H9 (cell line): ENCODE measurements at regions not wholly inside any gene's neighbourhood (a gene's known extent, or its start where the extent isn't known, plus 50 kb on each side); places are given as distances from the start of the nearest gene placed in this dataset.
A peak's percentile ranks its signal among the peaks of the same experiment; 100 is the strongest.

Source experiments
- DNase-seq: peaks from one replicate; pipeline ENCODE4 v3.0.0-alpha.2; 2017
- H2AFZ ChIP-seq: one replicate; pipeline ENCODE4 v1.6.1; 2013; ENCODE audit warnings: mild to moderate bottlenecking, low read length, control low read depth, moderate library complexity
- H2AK5ac ChIP-seq: 2 replicates; pipeline ENCODE4 v1.6.1; 2013; ENCODE audit warnings: low read length, control low read depth, mixed read lengths; ENCODE audit not compliant: insufficient read length
- H2BK120ac ChIP-seq: one replicate; pipeline ENCODE4 v1.6.1; 2013; ENCODE audit warnings: low read depth, mild to moderate bottlenecking, low read length, control low read depth, inconsistent platforms; ENCODE audit not compliant: poor library complexity, severe bottlenecking
- H2BK12ac ChIP-seq: 2 replicates; pipeline ENCODE4 v1.6.1; 2013; ENCODE audit warnings: low read length, control low read depth, mixed read lengths, low read depth; ENCODE audit not compliant: insufficient read length
- H2BK15ac ChIP-seq: 2 replicates; pipeline ENCODE4 v1.6.1; 2013; ENCODE audit warnings: low read depth, low read length, control low read depth
- H2BK20ac ChIP-seq: one replicate; pipeline ENCODE4 v1.6.1; 2013; ENCODE audit warnings: low read depth, mild to moderate bottlenecking, low read length, control low read depth, inconsistent platforms; ENCODE audit not compliant: poor library complexity, severe bottlenecking
- H2BK5ac ChIP-seq: 2 replicates; pipeline ENCODE4 v1.6.1; 2013; ENCODE audit warnings: low read length, control low read depth, mixed read lengths; ENCODE audit not compliant: insufficient read length
- H3K14ac ChIP-seq: 2 replicates; pipeline ENCODE4 v1.6.1; 2013; ENCODE audit warnings: low read length, control low read depth; ENCODE audit not compliant: insufficient read depth
- H3K18ac ChIP-seq: 2 replicates; pipeline ENCODE4 v1.6.1; 2013; ENCODE audit warnings: low read depth, mild to moderate bottlenecking, mixed read lengths, low read length, control low read depth; ENCODE audit not compliant: insufficient read length
- H3K23ac ChIP-seq: 2 replicates; pipeline ENCODE4 v1.6.1; 2013; ENCODE audit warnings: low read length, control low read depth, mixed read lengths, low read depth; ENCODE audit not compliant: insufficient read length
- H3K23me2 ChIP-seq: 2 replicates; pipeline ENCODE4 v1.6.1; 2013; ENCODE audit warnings: low read depth, mild to moderate bottlenecking, mixed read lengths, low read length, control low read depth; ENCODE audit not compliant: insufficient read length, poor library complexity, severe bottlenecking
- H3K27ac ChIP-seq: 2 replicates; pipeline ENCODE4 v1.5.1; 2013; ENCODE audit warnings: low read length, control low read depth, mixed read lengths, low read depth; ENCODE audit not compliant: insufficient read length
- H3K27me3 ChIP-seq: 2 replicates; pipeline ENCODE4 v1.6.1; 2013; ENCODE audit warnings: low read length, control low read depth, inconsistent platforms; ENCODE audit not compliant: insufficient read depth
- H3K4ac ChIP-seq: 2 replicates; pipeline ENCODE4 v1.6.1; 2013; ENCODE audit warnings: low read depth, mild to moderate bottlenecking, control low read depth, inconsistent platforms, low read length, moderate library complexity
- H3K4me1 ChIP-seq: 2 replicates; pipeline ENCODE4 v1.6.1; 2013; ENCODE audit warnings: low read length, control low read depth, inconsistent platforms; ENCODE audit not compliant: insufficient read depth
- H3K4me2 ChIP-seq: 2 replicates; pipeline ENCODE4 v1.6.1; 2013; ENCODE audit warnings: low read length, control low read depth, mixed read lengths; ENCODE audit not compliant: insufficient read length, insufficient read depth
- H3K56ac ChIP-seq: 2 replicates; pipeline ENCODE4 v1.6.1; 2013; ENCODE audit warnings: low read depth, mild to moderate bottlenecking, mixed read lengths, low read length, control low read depth; ENCODE audit not compliant: insufficient read length
- H3K79me1 ChIP-seq: 2 replicates; pipeline ENCODE4 v1.6.1; 2013; ENCODE audit warnings: low read depth, mild to moderate bottlenecking, moderate library complexity, low read length, control low read depth, inconsistent platforms; ENCODE audit not compliant: insufficient read depth, poor library complexity, severe bottlenecking
- H3K79me2 ChIP-seq: 2 replicates; pipeline ENCODE4 v1.6.1; 2013; ENCODE audit warnings: low read length, control low read depth, inconsistent platforms; ENCODE audit not compliant: insufficient read depth
- H3K9ac ChIP-seq: 2 replicates; pipeline ENCODE4 v1.6.1; 2013; ENCODE audit warnings: low read length, control low read depth, mixed read lengths; ENCODE audit not compliant: insufficient read length; ENCODE audit errors: extremely low read depth
- H3K9me3 ChIP-seq: one replicate; pipeline ENCODE4 v1.6.1; 2013; ENCODE audit warnings: low read depth, low read length, inconsistent platforms; ENCODE audit not compliant: control insufficient read depth
- H3T11ph ChIP-seq: one replicate; pipeline ENCODE4 v1.6.1; 2013; ENCODE audit warnings: mild to moderate bottlenecking, low read length, control low read depth, inconsistent platforms
- H4K20me1 ChIP-seq: one replicate; pipeline ENCODE4 v1.6.1; 2013; ENCODE audit not compliant: control insufficient read depth, insufficient read length, insufficient read depth
- H4K5ac ChIP-seq: 2 replicates; pipeline ENCODE4 v1.6.1; 2013; ENCODE audit warnings: low read depth, mild to moderate bottlenecking, mixed read lengths, low read length, control low read depth; ENCODE audit not compliant: insufficient read length
- H4K8ac ChIP-seq: replicated peaks from 2 replicates; pipeline ENCODE4 v1.6.1; 2013; ENCODE audit warnings: low read length, control low read depth, mixed read lengths, low read depth; ENCODE audit not compliant: insufficient read length
- H4K91ac ChIP-seq: 2 replicates; pipeline ENCODE4 v1.6.1; 2013; ENCODE audit warnings: low read depth, mild to moderate bottlenecking, moderate library complexity, mixed read lengths, low read length, control low read depth; ENCODE audit not compliant: insufficient read length
- H3K27ac Mint-ChIP-seq, 3 experiments: 2 replicates in 2 of 3; 3 replicates in 1 of 3; pipeline ENCODE4 v1.8.0; 2020 to 2021; ENCODE audit warnings: mixed read lengths in 3 of 3, mild to moderate bottlenecking in 1 of 3, moderate library complexity in 1 of 3
- H3K27me3 Mint-ChIP-seq: 2 replicates; pipeline ENCODE4 v1.8.0; 2021; ENCODE audit warnings: low read depth, mild to moderate bottlenecking, moderate library complexity, mixed read lengths
- H3K36me3 Mint-ChIP-seq, 3 experiments: 2 replicates in 2 of 3; 3 replicates in 1 of 3; pipeline ENCODE4 v1.8.0; 2020 to 2021; ENCODE audit warnings: low read depth in 3 of 3, mixed read lengths in 3 of 3; ENCODE audit not compliant: insufficient read depth in 1 of 3
- H3K4me1 Mint-ChIP-seq, 2 experiments: 2 replicates each; pipeline ENCODE4 v1.8.0; 2020; ENCODE audit warnings: mixed read lengths in 2 of 2
- H3K4me3 Mint-ChIP-seq, 2 experiments: 2 replicates in 1 of 2; 3 replicates in 1 of 2; pipeline ENCODE4 v1.8.0; 2020 to 2021; ENCODE audit warnings: mild to moderate bottlenecking in 2 of 2, mixed read lengths in 2 of 2, moderate library complexity in 1 of 2
- H3K9me3 Mint-ChIP-seq, 2 experiments: 2 replicates in 1 of 2; 3 replicates in 1 of 2; pipeline ENCODE4 v1.8.0; 2020; ENCODE audit warnings: mild to moderate bottlenecking in 2 of 2, mixed read lengths in 2 of 2, moderate library complexity in 1 of 2
- WGBS: extraction: QIAGEN DNeasy Blood & Tissue Kit; methylation state at CpG from one replicate; pipeline ENCODE4 v1.1.7; 2013; ENCODE audit warnings: missing lambda C conversion rate, low lambda C conversion rate, mixed read lengths; ENCODE audit not compliant: insufficient read length; ENCODE audit errors: extremely low coverage; 5-methylcytosine and 5-hydroxymethylcytosine counted together
- TF ChIP-seq, protein P1 (sequence below): fragments of 200-600 bp; sonication (generic); conservative IDR thresholded peaks from 3 replicates; pipeline ENCODE4 v1.8.0; 2021; ENCODE audit warnings: antibody characterized with exemption, mild to moderate bottlenecking

DNA sequence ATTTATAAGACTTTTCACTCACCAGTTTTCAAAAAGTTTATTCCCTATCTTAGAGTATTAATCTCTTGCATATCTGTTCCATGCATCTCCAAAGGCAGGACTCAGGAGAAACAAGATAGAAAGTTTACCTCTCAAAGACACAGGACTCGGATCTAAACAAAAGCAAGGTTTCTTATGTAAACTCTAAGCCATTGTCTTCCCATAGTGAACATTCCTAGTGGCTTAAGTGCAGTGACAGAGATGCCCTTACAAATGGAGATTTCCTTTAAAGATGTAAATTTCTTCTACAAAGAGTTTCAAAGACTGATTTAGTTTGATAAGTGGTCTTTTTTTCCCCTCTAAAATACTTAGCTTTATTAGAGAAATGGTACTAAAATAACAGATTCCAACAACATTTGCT lies 209.8 kb downstream of the ACTR3B start:
- Histone ChIP-seq H3K27me3 (no peaks in the 10 kb centered on the region), H2AK5ac (no peak overlapping the region), H2BK5ac (no peak overlapping the region), H2BK120ac (no peak overlapping the region), H3K4me1 (peaks cover 8% of the 10 kb centered on the region; the same call in 1 of the 2 replicates), H4K8ac (no peak overlapping the region), H4K20me1 (no peaks in the 10 kb centered on the region), H3K79me2 (no peaks in the 10 kb centered on the region), H3K23me2 (no peaks in the 10 kb centered on the region), H3K56ac (no peak overlapping the region), H3K14ac (no peak overlapping the region), H4K5ac (no peak overlapping the region), H3T11ph (no peak overlapping the region), H2BK15ac (no peak overlapping the region), H3K27ac (no peak overlapping the region), H3K9ac (no peak overlapping the region), H3K18ac (no peak overlapping the region), H4K91ac (no peak overlapping the region), H3K4me2 (no peak overlapping the region), H2AFZ (no peak overlapping the region), H3K9me3 (peaks cover 30% of the 10 kb centered on the region), H2BK20ac (no peak overlapping the region), H3K23ac (no peak overlapping the region), H3K79me1 (no peaks in the 10 kb centered on the region), H3K4ac (no peak overlapping the region), H2BK12ac (no peak overlapping the region)
- Mint-ChIP-seq H3K4me1 (peaks cover 40 to 49% of the 10 kb centered on the region in 2 experiments), H3K9me3 (peaks cover 54 to 66% of the 10 kb centered on the region in 2 experiments), H3K36me3 (peaks cover 36 to 69% (median 51%) of the 10 kb centered on the region in 3 experiments), H3K27me3 (peaks cover 17% of the 10 kb centered on the region), H3K4me3 (no peak overlapping the region; a peak in 1 of 5 replicates), H3K27ac (peak overlapping the region; percentile 63 to 97 (median 92); a peak in 4 of 7 replicates)
- DNase-seq = no peak
- no CpG with 5 or more reads among the region's 1 CpG for WGBS
- TF ChIP-seq, protein P1, sequence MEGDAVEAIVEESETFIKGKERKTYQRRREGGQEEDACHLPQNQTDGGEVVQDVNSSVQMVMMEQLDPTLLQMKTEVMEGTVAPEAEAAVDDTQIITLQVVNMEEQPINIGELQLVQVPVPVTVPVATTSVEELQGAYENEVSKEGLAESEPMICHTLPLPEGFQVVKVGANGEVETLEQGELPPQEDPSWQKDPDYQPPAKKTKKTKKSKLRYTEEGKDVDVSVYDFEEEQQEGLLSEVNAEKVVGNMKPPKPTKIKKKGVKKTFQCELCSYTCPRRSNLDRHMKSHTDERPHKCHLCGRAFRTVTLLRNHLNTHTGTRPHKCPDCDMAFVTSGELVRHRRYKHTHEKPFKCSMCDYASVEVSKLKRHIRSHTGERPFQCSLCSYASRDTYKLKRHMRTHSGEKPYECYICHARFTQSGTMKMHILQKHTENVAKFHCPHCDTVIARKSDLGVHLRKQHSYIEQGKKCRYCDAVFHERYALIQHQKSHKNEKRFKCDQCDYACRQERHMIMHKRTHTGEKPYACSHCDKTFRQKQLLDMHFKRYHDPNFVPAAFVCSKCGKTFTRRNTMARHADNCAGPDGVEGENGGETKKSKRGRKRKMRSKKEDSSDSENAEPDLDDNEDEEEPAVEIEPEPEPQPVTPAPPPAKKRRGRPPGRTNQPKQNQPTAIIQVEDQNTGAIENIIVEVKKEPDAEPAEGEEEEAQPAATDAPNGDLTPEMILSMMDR = no peak
